Neural cell (in vitro differentiated cells): ENCODE measurements at regions not wholly inside any gene's neighbourhood (a gene's known extent, or its start where the extent isn't known, plus 50 kb on each side); places are given as distances from the start of the nearest gene placed in this dataset.

ENCODE experiments used
- CTCF ChIP-seq: fragments of 450-650 bp; IDR thresholded peaks from 2 replicates; pipeline ENCODE4 v1.5.1; 2014; ENCODE audit warnings: antibody characterized with exemption, mild to moderate bottlenecking, moderate library complexity; ENCODE audit not compliant: poor library complexity, severe bottlenecking
- EP300 ChIP-seq: fragments of 450-650 bp; conservative IDR thresholded peaks from 2 replicates; pipeline ENCODE4 v1.6.1; 2014; ENCODE audit warnings: antibody characterized with exemption, mild to moderate bottlenecking, moderate library complexity; ENCODE audit not compliant: poor library complexity, severe bottlenecking
- EZH2 ChIP-seq: fragments of 200-600, 300-800 bp; shearing (Covaris generic), sonication (generic); IDR thresholded peaks from 2 replicates; pipeline ENCODE4 v1.6.1; 2014; ENCODE audit warnings: antibody characterized with exemption, low read length, borderline replicate concordance, mild to moderate bottlenecking; ENCODE audit not compliant: insufficient read depth, poor library complexity, severe bottlenecking

- TF ChIP-seq CTCF (no peak), EZH2 (no peak), EP300 (no peak)
Measured at GRCh38 chr17:33494151-33494550, 201.1 kb upstream of the ASIC2 start.
